Common myeloid progenitor, CD34-positive (primary cell): ENCODE measurements at regions not wholly inside any gene's neighbourhood (a gene's known extent, or its start where the extent isn't known, plus 50 kb on each side); places are given as distances from the start of the nearest gene placed in this dataset.

Experiments
- CTCF ChIA-PET: fragments of 350-600 bp; sonication (Branson Sonifier 250); formaldehyde crosslinking; loops from one replicate; lab custom pipeline; 2021; ENCODE audit warnings: antibody characterized with exemption; lab: Charles Lee
- POLR2A ChIA-PET: fragments of 350-600 bp; sonication (Branson Sonifier 250); formaldehyde crosslinking; loops from one replicate; lab custom pipeline; 2021; ENCODE audit warnings: antibody characterized with exemption; lab: Charles Lee
- DNase-seq, 3 donors: peaks; one replicate each; pipeline versions ENCODE4 v3.0.0 to v3.0.0-alpha.2; 2013
- H3K27ac ChIP-seq, 2 experiments: 1 replicate in 1 of 2; 2 replicates in 1 of 2; pipeline ENCODE4 v1.7.0; 2013; ENCODE audit warnings: inconsistent platforms in 2 of 2, low read length in 2 of 2, mild to moderate bottlenecking in 2 of 2, low read depth in 1 of 2, moderate library complexity in 1 of 2; ENCODE audit not compliant: severe bottlenecking in 2 of 2, insufficient read depth in 1 of 2, poor library complexity in 1 of 2
- H3K27me3 ChIP-seq, 5 experiments: replicated peaks in 2 of 5; 1 replicate in 3 of 5; 2 replicates in 2 of 5; pipeline versions ENCODE4 v1.6.1 to v1.7.0; 2013; ENCODE audit warnings: low read length in 4 of 5, mild to moderate bottlenecking in 2 of 5, moderate library complexity in 2 of 5, inconsistent platforms in 1 of 5; ENCODE audit not compliant: insufficient read depth in 5 of 5, control insufficient read depth in 4 of 5
- H3K36me3 ChIP-seq, 4 experiments: 1 replicate in 2 of 4; 2 replicates in 2 of 4; pipeline versions ENCODE4 v1.6.1 to v1.7.0; 2013; ENCODE audit warnings: low read length in 3 of 4, control low read depth in 1 of 4, mild to moderate bottlenecking in 1 of 4; ENCODE audit not compliant: control insufficient read depth in 4 of 4, insufficient read depth in 4 of 4
- H3K4me1 ChIP-seq, 4 experiments: 1 replicate in 3 of 4; 2 replicates in 1 of 4; pipeline versions ENCODE4 v1.6.1 to v1.7.1; 2013; ENCODE audit warnings: low read length in 3 of 4, mild to moderate bottlenecking in 3 of 4, control low read depth in 1 of 4, inconsistent platforms in 1 of 4, moderate library complexity in 1 of 4; ENCODE audit not compliant: control insufficient read depth in 4 of 4, insufficient read depth in 4 of 4; ENCODE audit errors: control extremely low read depth in 1 of 4
- H3K4me3 ChIP-seq, 7 experiments: 1 replicate in 4 of 7; 2 replicates in 3 of 7; pipeline versions ENCODE4 v1.5.1 to v1.7.0; 2013; ENCODE audit warnings: mild to moderate bottlenecking in 7 of 7, low read length in 6 of 7, moderate library complexity in 6 of 7, inconsistent platforms in 2 of 7, low read depth in 2 of 7, control low read depth in 1 of 7; ENCODE audit not compliant: insufficient read depth in 4 of 7, control insufficient read depth in 1 of 7; ENCODE audit errors: extremely low read depth in 1 of 7
- H3K9me3 ChIP-seq, 5 experiments: 1 replicate in 4 of 5; 2 replicates in 1 of 5; pipeline versions ENCODE4 v1.6.1 to v1.7.1; 2013; ENCODE audit warnings: low read length in 4 of 5, mild to moderate bottlenecking in 2 of 5, inconsistent platforms in 1 of 5, low read depth in 1 of 5, moderate library complexity in 1 of 5; ENCODE audit not compliant: control insufficient read depth in 4 of 5, insufficient read depth in 2 of 5; ENCODE audit errors: control extremely low read depth in 1 of 5
- WGBS: methylation state at CpG from one replicate; pipeline ENCODE4 v1.1.5; 2013; ENCODE audit not compliant: insufficient coverage; 5-methylcytosine and 5-hydroxymethylcytosine counted together

DNA sequence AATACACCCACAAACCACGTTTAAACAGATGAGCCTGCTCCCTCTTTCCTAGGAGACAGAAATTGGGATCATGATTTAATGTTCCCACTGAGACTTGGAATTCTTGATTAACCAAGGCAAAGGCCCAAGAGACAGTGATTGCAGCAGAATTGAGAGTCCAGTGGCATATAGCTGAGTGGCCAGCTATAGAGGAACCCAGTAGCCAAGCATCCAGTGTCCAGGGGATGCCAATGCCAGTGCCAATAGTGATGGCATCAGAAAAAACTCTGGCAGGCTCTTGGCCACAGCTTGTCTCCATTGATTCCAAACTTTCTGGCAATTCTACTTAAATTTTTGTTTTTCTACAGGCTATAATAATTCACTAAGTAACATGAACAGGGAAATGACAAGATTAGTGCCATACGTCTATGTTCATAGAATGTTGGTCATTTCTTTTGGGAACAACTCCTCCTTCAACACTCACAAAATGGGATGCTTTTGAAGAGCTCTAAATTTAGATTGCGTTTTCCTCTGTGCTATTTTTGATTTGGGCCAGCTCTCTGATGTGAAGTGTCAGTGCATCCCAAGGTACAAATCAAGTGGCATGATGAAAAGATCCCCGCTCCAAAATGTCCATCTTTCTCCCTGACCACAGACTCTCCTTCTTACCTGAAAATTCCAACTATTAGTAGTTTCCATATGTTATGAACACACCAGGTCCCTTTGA, 83.1 kb upstream of the A1CF start:
- WGBS, result 100% methylated on average over 2 of the region's 4 CpGs
- Histone ChIP-seq H3K4me3 (no peak overlapping the region), H3K27ac (peak overlapping the region in 1 of 2 experiments; percentile 18), H3K9me3 (no peaks in the 10 kb centered on the region), H3K4me1 (no peaks in the 10 kb centered on the region), H3K27me3 (peaks cover 0 to 3% (median 0%) of the 10 kb centered on the region in 5 experiments), H3K36me3 (no peaks in the 10 kb centered on the region)
- DNase-seq, result no peak
- POLR2A ChIA-PET, result no interaction called here
- CTCF ChIA-PET, result no interaction called here

DNA sequence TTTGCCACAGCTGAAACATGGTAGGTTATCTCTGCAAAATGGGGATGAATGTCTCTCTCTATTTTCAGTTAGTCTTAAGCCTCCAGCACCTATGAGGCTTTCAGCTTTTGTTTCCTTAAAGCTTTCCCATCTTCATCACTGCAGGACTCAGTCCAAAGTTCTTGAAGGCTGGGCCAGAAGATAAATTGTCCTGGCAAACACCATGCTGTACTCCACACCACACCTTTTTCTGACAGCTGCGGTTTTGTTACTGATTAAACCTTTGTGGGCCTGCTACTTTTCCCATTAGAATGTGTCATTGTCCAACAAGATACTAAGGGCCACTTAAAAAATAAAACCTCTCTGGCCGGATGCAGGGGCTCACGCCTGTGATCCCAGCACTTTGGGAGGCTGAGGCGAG, 87.2 kb upstream of the A1CF start:
- no peak overlapping the region for H3K4me3 ChIP-seq
- H3K4me1 ChIP-seq, result no peaks in the 10 kb centered on the region
- CTCF ChIA-PET, result no interaction called here
- no peaks in the 10 kb centered on the region for H3K9me3 ChIP-seq
- 97% methylated on average over 4 of the region's 4 CpGs for WGBS
- DNase-seq, result no peak
- H3K27ac ChIP-seq, result no peak overlapping the region
- POLR2A ChIA-PET, result no interaction called here
- H3K27me3 ChIP-seq, result peaks cover 0 to under 1% (median 0%) of the 10 kb centered on the region in 5 experiments
- H3K36me3 ChIP-seq, result no peaks in the 10 kb centered on the region

- Histone ChIP-seq H3K9me3 (no peaks in the 10 kb centered on the region), H3K36me3 (no peaks in the 10 kb centered on the region), H3K27ac (no peak overlapping the region), H3K4me1 (no peaks in the 10 kb centered on the region), H3K27me3 (peaks cover 0 to 2% (median 2%) of the 10 kb centered on the region in 5 experiments), H3K4me3 (no peak overlapping the region)
- POLR2A ChIA-PET, result no interaction called here
- DNase-seq, result no peak
- CTCF ChIA-PET, result no interaction called here
Observed at GRCh38 chr10:50981385-50981784, 92.9 kb upstream of the PRKG1 start.

- CTCF ChIA-PET, result no interaction called here
- peaks cover 0 to 2% (median 2%) of the 10 kb centered on the region in 5 experiments for H3K27me3 ChIP-seq
- no peak overlapping the region for H3K4me3 ChIP-seq
- H3K36me3 ChIP-seq, result no peaks in the 10 kb centered on the region
- no peak for DNase-seq
- H3K9me3 ChIP-seq, result no peaks in the 10 kb centered on the region
- no peak overlapping the region for H3K27ac ChIP-seq
- 100% methylated on average over 1 of the region's 1 CpG for WGBS
- POLR2A ChIA-PET, result no interaction called here
- H3K4me1 ChIP-seq, result no peaks in the 10 kb centered on the region
Observed at GRCh38 chr10:50981904-50982303, 92.4 kb upstream of the PRKG1 start.

- ChIA-PET CTCF (no interaction called here), POLR2A (no interaction called here)
- no peak for DNase-seq
- H3K4me3 ChIP-seq, result no peak overlapping the region
- H3K9me3 ChIP-seq, result no peaks in the 10 kb centered on the region
- no peaks in the 10 kb centered on the region for H3K36me3 ChIP-seq
- peaks cover 0 to 7% (median 2%) of the 10 kb centered on the region in 5 experiments for H3K27me3 ChIP-seq
- WGBS, result 89% methylated on average over 3 of the region's 4 CpGs
- no peak overlapping the region for H3K27ac ChIP-seq
- H3K4me1 ChIP-seq, result no peaks in the 10 kb centered on the region
Observed at GRCh38 chr10:50982989-50983388, 91.3 kb upstream of the PRKG1 start.

DNA sequence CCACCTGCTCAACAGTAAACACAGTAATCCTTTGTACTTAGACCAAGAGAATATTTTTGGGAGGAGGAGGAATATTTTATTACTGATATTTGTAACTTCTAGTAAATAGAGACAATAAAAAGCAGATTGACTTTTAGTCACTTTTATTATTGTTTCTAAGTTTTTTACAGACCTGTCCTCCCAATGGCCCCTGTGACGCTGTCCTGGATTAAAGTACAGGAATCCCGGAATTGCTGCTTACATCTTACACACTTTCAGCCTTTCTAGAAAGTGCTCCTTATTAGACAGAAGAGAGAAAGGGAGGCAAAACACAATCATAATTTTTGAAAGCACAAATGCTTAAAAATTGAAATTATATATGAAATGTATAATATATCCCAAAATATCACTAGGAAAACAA, 86.4 kb upstream of the PRKG1 start:
- peaks cover 0 to 20% (median 12%) of the 10 kb centered on the region in 4 experiments for H3K4me1 ChIP-seq
- no peak for DNase-seq
- no peaks in the 10 kb centered on the region for H3K9me3 ChIP-seq
- CTCF ChIA-PET, result interaction anchor here (0.9 kb wide), 1 partner anchor 12 kb away, joined by 3 read pairs; no protein-coding TSS in a partner anchor
- POLR2A ChIA-PET, result no interaction called here
- no peak overlapping the region for H3K4me3 ChIP-seq
- no peaks in the 10 kb centered on the region for H3K36me3 ChIP-seq
- WGBS, result no CpG with 5 or more reads among the region's 2 CpGs
- no peak overlapping the region for H3K27ac ChIP-seq
- peaks cover 8 to 39% (median 24%) of the 10 kb centered on the region in 5 experiments for H3K27me3 ChIP-seq

- H3K4me1 ChIP-seq, result peaks cover 0 to 20% (median 12%) of the 10 kb centered on the region in 4 experiments
- H3K9me3 ChIP-seq, result no peaks in the 10 kb centered on the region
- H3K27me3 ChIP-seq, result peaks cover 12 to 48% (median 30%) of the 10 kb centered on the region in 5 experiments
- H3K36me3 ChIP-seq, result no peaks in the 10 kb centered on the region
- DNase-seq, result peak; percentile 46 to 69 (median 69)
- H3K4me3 ChIP-seq, result no peak overlapping the region
- no peak overlapping the region for H3K27ac ChIP-seq
- ChIA-PET CTCF (interaction anchor here (0.6 to 1.0 kb wide), 3 partner anchors 12 to 60 kb away, joined by 3 read pairs; no protein-coding TSS in a partner anchor), POLR2A (no interaction called here)
- WGBS, result 50% methylated on average over 2 of the region's 4 CpGs
Observed at GRCh38 chr10:50988792-50989191, 85.5 kb upstream of the PRKG1 start.
